Smooth muscle cell (in vitro differentiated cells): ENCODE measurements at regions not wholly inside any gene's neighbourhood (a gene's known extent, or its start where the extent isn't known, plus 50 kb on each side); places are given as distances from the start of the nearest gene placed in this dataset.

Source experiments
- DNase-seq: peaks from one replicate; lab custom pipeline; 2025; ENCODE audit not compliant: unreplicated experiment; lab: John Stamatoyannopoulos, UW
- H2AFZ ChIP-seq: fragments of 200-600 bp; sonication (generic); 2 replicates; pipeline ENCODE4 v1.6.0; 2016; ENCODE audit warnings: antibody characterized with exemption, low read depth, mild to moderate bottlenecking
- H3F3A ChIP-seq: fragments of 200-600 bp; sonication (generic); 2 replicates; pipeline ENCODE4 v1.6.0; 2017; ENCODE audit warnings: antibody characterized with exemption, low read depth
- H3K27ac ChIP-seq: fragments of 200-600 bp; sonication (generic); 2 replicates; pipeline ENCODE4 v1.5.1; 2016; ENCODE audit warnings: low read depth, mild to moderate bottlenecking
- H3K27me3 ChIP-seq: fragments of 200-600 bp; sonication (generic); 2 replicates; pipeline ENCODE4 v1.6.1; 2016; ENCODE audit warnings: low read depth, mild to moderate bottlenecking
- H3K36me3 ChIP-seq: fragments of 200-600 bp; sonication (generic); 2 replicates; pipeline ENCODE4 v1.5.1; 2016; ENCODE audit warnings: low read depth
- H3K4me1 ChIP-seq: fragments of 200-600 bp; sonication (generic); 2 replicates; pipeline ENCODE4 v1.5.1; 2016; ENCODE audit warnings: low read depth
- H3K4me2 ChIP-seq: fragments of 200-600 bp; sonication (generic); 2 replicates; pipeline ENCODE4 v1.6.0; 2016; ENCODE audit warnings: mild to moderate bottlenecking
- H3K4me3 ChIP-seq: fragments of 200-600 bp; sonication (generic); 2 replicates; pipeline ENCODE4 v1.5.1; 2016; ENCODE audit warnings: mild to moderate bottlenecking
- H3K79me2 ChIP-seq: fragments of 200-600 bp; sonication (generic); 2 replicates; pipeline ENCODE4 v1.6.0; 2016; ENCODE audit warnings: low read depth, mild to moderate bottlenecking
- H3K9ac ChIP-seq: fragments of 200-600 bp; sonication (generic); 2 replicates; pipeline ENCODE4 v1.6.0; 2016; ENCODE audit warnings: low read depth
- H3K9me3 ChIP-seq: fragments of 200-600 bp; sonication (generic); replicated peaks from 2 replicates; pipeline ENCODE4 v1.5.1; 2016; ENCODE audit warnings: low read depth
- H4K20me1 ChIP-seq: fragments of 200-600 bp; sonication (generic); 2 replicates; pipeline ENCODE4 v1.6.0; 2016; ENCODE audit warnings: low read depth
- WGBS: methylation state at CpG from one replicate; pipeline ENCODE4 v1.1.7; 2016; ENCODE audit warnings: low lambda C conversion rate; 5-methylcytosine and 5-hydroxymethylcytosine counted together
- TF ChIP-seq, protein P1 (sequence below): fragments of 200-600 bp; sonication (generic); IDR thresholded peaks from 2 replicates; pipeline ENCODE4 v1.5.1; 2017; ENCODE audit warnings: borderline replicate concordance, mild to moderate bottlenecking, antibody characterized with exemption; ENCODE audit not compliant: insufficient read depth, poor library complexity, severe bottlenecking

DNA sequence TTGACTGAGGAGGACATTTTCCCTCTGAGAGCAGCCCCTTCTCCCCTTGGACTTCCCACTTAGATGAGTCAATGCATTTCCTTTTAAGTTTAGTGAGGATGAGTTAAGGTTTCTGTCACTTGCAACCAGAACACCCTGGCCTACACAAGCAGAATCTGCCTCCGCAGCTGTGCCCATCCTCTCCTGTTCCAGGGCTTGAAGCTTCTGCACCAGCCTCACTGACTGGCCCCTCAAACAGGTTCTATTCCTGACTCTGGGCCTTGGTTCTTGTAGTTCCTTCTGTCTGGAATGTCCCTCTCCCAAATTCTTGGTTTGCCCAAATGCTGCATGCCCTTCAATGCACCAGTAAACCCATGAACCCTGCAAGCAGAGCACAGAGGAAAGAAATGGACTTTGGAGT is 394.4 kb downstream of the PTPRU start:
- Histone ChIP-seq H2AFZ (no peak overlapping the region), H3K79me2 (no peaks in the 10 kb centered on the region), H3K36me3 (no peaks in the 10 kb centered on the region), H4K20me1 (no peaks in the 10 kb centered on the region), H3K4me1 (no peaks in the 10 kb centered on the region), H3K4me2 (no peak overlapping the region), H3F3A (no peaks in the 10 kb centered on the region), H3K4me3 (no peak overlapping the region), H3K27me3 (no peaks in the 10 kb centered on the region), H3K9ac (no peak overlapping the region), H3K27ac (no peak overlapping the region), H3K9me3 (no peaks in the 10 kb centered on the region)
- whole genome bisulfite sequencing: 88% methylated on average over 1 of the region's 1 CpG
- no peak for DNase-seq
- TF ChIP-seq, protein P1, sequence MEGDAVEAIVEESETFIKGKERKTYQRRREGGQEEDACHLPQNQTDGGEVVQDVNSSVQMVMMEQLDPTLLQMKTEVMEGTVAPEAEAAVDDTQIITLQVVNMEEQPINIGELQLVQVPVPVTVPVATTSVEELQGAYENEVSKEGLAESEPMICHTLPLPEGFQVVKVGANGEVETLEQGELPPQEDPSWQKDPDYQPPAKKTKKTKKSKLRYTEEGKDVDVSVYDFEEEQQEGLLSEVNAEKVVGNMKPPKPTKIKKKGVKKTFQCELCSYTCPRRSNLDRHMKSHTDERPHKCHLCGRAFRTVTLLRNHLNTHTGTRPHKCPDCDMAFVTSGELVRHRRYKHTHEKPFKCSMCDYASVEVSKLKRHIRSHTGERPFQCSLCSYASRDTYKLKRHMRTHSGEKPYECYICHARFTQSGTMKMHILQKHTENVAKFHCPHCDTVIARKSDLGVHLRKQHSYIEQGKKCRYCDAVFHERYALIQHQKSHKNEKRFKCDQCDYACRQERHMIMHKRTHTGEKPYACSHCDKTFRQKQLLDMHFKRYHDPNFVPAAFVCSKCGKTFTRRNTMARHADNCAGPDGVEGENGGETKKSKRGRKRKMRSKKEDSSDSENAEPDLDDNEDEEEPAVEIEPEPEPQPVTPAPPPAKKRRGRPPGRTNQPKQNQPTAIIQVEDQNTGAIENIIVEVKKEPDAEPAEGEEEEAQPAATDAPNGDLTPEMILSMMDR: no peak

DNA sequence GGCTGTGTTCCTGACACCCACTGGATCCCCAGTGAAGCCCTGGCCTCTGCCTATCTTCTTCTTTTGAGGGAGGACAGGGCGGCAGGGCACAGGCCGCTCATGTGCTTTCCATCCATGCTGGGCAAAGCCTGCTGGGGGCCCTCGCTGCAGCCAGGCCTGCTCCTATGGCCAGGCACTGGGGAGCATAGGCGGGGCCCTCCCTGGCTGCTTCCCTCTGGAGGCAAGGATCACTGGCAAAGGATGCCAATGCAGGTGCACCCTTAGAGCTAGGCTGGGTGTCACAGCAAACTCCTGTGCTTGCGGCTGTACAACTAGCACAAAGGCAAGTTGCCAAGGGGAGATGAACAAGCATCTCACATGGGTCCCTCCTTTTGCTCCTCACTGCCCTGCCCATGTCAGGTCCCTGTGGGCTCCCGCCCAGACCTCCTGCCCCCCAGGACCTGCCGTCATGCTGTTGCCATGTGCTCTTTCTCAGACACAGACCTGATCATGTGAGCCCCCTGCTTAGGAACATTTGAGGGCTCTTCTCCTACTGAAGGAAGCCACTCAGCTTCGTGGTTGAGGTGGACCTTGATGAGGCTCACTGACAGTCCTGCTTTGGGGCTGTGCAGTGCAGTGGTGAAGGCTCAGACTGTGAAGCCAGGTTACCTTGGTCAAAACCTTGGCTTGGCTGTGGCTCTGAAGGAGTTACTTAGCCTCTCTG is 393.6 kb downstream of the PTPRU start:
- Histone ChIP-seq H3K79me2 (no peaks in the 10 kb centered on the region), H3K27me3 (no peaks in the 10 kb centered on the region)
- DNase-seq: no peak

DNA sequence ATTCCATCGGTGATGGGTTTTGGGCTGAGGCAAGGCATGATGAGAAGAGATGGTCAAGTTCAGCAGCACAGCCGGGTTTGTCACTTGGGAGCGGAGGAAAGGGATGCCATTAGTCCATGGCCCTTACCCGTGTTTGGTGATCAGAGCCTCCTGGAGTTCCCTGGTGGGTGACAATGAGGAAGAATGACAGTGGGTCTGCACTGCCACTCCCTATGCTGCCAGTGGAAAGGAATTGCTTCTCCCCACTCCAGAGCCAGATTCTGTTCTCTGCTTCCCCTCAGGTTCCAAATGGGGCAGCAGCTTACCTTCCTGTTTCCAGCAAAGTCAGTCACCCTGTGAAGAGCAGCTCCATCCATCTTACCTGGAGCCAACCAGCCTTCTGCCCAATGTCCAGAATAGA is 393.1 kb downstream of the PTPRU start:
- Histone ChIP-seq H2AFZ (no peak overlapping the region), H3K9me3 (no peaks in the 10 kb centered on the region), H3K27me3 (no peaks in the 10 kb centered on the region), H3K36me3 (no peaks in the 10 kb centered on the region), H3K27ac (no peak overlapping the region), H3K79me2 (no peaks in the 10 kb centered on the region), H4K20me1 (no peaks in the 10 kb centered on the region), H3K9ac (no peak overlapping the region), H3K4me3 (no peak overlapping the region), H3K4me2 (no peak overlapping the region), H3K4me1 (no peaks in the 10 kb centered on the region), H3F3A (no peaks in the 10 kb centered on the region)
- TF ChIP-seq, protein P1: no peak
- WGBS: 91% methylated on average over 4 of the region's 4 CpGs
- no peak for DNase-seq

More for the DNA sequence above, 393.6 kb downstream of the PTPRU start:
- H2AFZ ChIP-seq: no peak overlapping the region
- no peak overlapping the region for H3K27ac ChIP-seq
- no peaks in the 10 kb centered on the region for H3F3A ChIP-seq
- WGBS: 89% methylated on average over 8 of the region's 8 CpGs
- TF ChIP-seq, protein P1: no peak
- H3K4me3 ChIP-seq: no peak overlapping the region
- H4K20me1 ChIP-seq: no peaks in the 10 kb centered on the region
- no peaks in the 10 kb centered on the region for H3K36me3 ChIP-seq
- no peaks in the 10 kb centered on the region for H3K4me1 ChIP-seq
- no peaks in the 10 kb centered on the region for H3K9me3 ChIP-seq
- no peak overlapping the region for H3K9ac ChIP-seq
- H3K4me2 ChIP-seq: no peak overlapping the region

DNA sequence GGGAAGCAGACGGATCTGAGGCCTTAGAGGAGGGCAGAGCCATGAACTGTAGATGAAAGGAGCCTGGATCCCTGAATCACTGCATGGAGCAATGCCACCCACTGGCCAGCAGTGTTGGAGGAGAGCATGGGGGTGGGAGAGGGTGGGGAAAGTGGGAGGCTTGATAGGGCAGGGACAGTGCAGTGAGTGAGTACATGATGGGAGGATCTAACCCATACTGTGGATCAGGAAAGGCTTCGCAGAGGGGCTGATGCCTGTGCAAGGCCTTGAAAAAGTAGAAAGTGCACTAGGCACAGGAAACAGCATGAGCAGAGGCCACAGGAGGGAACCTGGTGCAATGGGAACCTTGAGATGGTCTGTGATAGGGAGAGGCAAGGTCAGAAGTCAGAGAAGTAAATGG is 391.9 kb downstream of the PTPRU start:
- DNase-seq: no peak
- H3K27ac ChIP-seq: no peak overlapping the region
- H3K4me1 ChIP-seq: no peaks in the 10 kb centered on the region
- H3F3A ChIP-seq: no peaks in the 10 kb centered on the region
- H3K36me3 ChIP-seq: no peaks in the 10 kb centered on the region
- TF ChIP-seq, protein P1: no peak
- H3K79me2 ChIP-seq: no peaks in the 10 kb centered on the region
- 88% methylated on average over 2 of the region's 2 CpGs for WGBS
- H3K4me2 ChIP-seq: no peak overlapping the region
- no peak overlapping the region for H2AFZ ChIP-seq
- H3K9ac ChIP-seq: no peak overlapping the region
- H3K27me3 ChIP-seq: no peaks in the 10 kb centered on the region
- no peak overlapping the region for H3K4me3 ChIP-seq
- no peaks in the 10 kb centered on the region for H4K20me1 ChIP-seq
- no peaks in the 10 kb centered on the region for H3K9me3 ChIP-seq
